KMS-11 (cell line): ENCODE measurements at regions not wholly inside any gene's neighbourhood (a gene's known extent, or its start where the extent isn't known, plus 50 kb on each side); places are given as distances from the start of the nearest gene placed in this dataset.

Source experiments
- H2AFZ ChIP-seq: fragments of 200-600 bp; sonication (generic); 2 replicates; pipeline ENCODE4 v1.6.1; 2016; ENCODE audit warnings: antibody characterized with exemption, mixed run types, low read depth
- H3K27ac ChIP-seq: fragments of 200-600 bp; sonication (generic); 2 replicates; pipeline ENCODE4 v1.6.1; 2016; ENCODE audit warnings: mild to moderate bottlenecking, mixed run types
- H3K27me3 ChIP-seq: fragments of 200-600 bp; sonication (generic); 2 replicates; pipeline ENCODE4 v1.6.1; 2017; ENCODE audit warnings: mild to moderate bottlenecking, low read depth, mixed run types, moderate library complexity; ENCODE audit not compliant: insufficient read depth
- H3K36me3 ChIP-seq: fragments of 200-600 bp; sonication (generic); 2 replicates; pipeline ENCODE4 v1.6.1; 2017; ENCODE audit warnings: mild to moderate bottlenecking, mixed run types; ENCODE audit not compliant: insufficient read depth
- H3K4me1 ChIP-seq: fragments of 200-600 bp; sonication (generic); 2 replicates; pipeline ENCODE4 v1.6.1; 2016; ENCODE audit warnings: mild to moderate bottlenecking, low read depth, mixed run types; ENCODE audit not compliant: poor library complexity, severe bottlenecking
- H3K4me2 ChIP-seq: fragments of 200-600 bp; sonication (generic); 2 replicates; pipeline ENCODE4 v1.7.0; 2016; ENCODE audit warnings: mild to moderate bottlenecking, mixed run types
- H3K4me3 ChIP-seq: fragments of 200-600 bp; sonication (generic); IDR thresholded peaks from 2 replicates; pipeline ENCODE4 v1.6.1; 2017; ENCODE audit warnings: low read depth, low read length, mixed read lengths; ENCODE audit not compliant: insufficient read depth
- H3K79me2 ChIP-seq: fragments of 200-600 bp; sonication (generic); 2 replicates; pipeline ENCODE4 v1.6.1; 2016; ENCODE audit warnings: low read depth, mixed run types; ENCODE audit not compliant: insufficient read depth
- H3K9ac ChIP-seq: fragments of 200-600 bp; sonication (generic); 2 replicates; pipeline ENCODE4 v1.6.1; 2016; ENCODE audit warnings: mild to moderate bottlenecking, mixed run types
- H4K20me1 ChIP-seq: fragments of 200-600 bp; sonication (generic); 2 replicates; pipeline ENCODE4 v1.6.1; 2016; ENCODE audit warnings: mild to moderate bottlenecking, mixed run types; ENCODE audit not compliant: insufficient read depth
- CTCF ChIP-seq: fragments of 200-600 bp; sonication (generic); conservative IDR thresholded peaks from 2 replicates; pipeline ENCODE4 v1.6.1; 2017; ENCODE audit warnings: low read depth, mild to moderate bottlenecking, antibody characterized with exemption, low read length, moderate library complexity, mixed read lengths

- Histone ChIP-seq H3K9ac (no peak overlapping the region), H3K79me2 (no peaks in the 10 kb centered on the region), H4K20me1 (no peaks in the 10 kb centered on the region), H3K4me1 (no peaks in the 10 kb centered on the region), H3K27ac (no peak overlapping the region), H3K4me2 (no peak overlapping the region), H3K36me3 (no peaks in the 10 kb centered on the region), H2AFZ (no peak overlapping the region), H3K27me3 (no peaks in the 10 kb centered on the region), H3K4me3 (no peak overlapping the region)
- TF ChIP-seq CTCF, result no peak
These were observed 95.4 kb downstream of the LSM3 start for GRCh38 chr3:14273901-14274611.

- H3K79me2 ChIP-seq, result no peaks in the 10 kb centered on the region
- no peaks in the 10 kb centered on the region for H3K4me1 ChIP-seq
- no peaks in the 10 kb centered on the region for H3K27me3 ChIP-seq
- H2AFZ ChIP-seq, result no peak overlapping the region
- H3K9ac ChIP-seq, result no peak overlapping the region
- no peak overlapping the region for H3K27ac ChIP-seq
- H4K20me1 ChIP-seq, result no peaks in the 10 kb centered on the region
- no peaks in the 10 kb centered on the region for H3K36me3 ChIP-seq
- no peak overlapping the region for H3K4me2 ChIP-seq
- no peak overlapping the region for H3K4me3 ChIP-seq
- TF ChIP-seq CTCF, result no peak
These were observed 96.0 kb downstream of the LSM3 start for GRCh38 chr3:14274612-14274936.

GRCh38 chr3:14274999-14275961 lies 96.7 kb downstream of the LSM3 start:
- H2AFZ ChIP-seq, result no peak overlapping the region
- H3K9ac ChIP-seq, result no peak overlapping the region
- H4K20me1 ChIP-seq, result no peaks in the 10 kb centered on the region

More at GRCh38 chr3:14274999-14275961, 96.7 kb downstream of the LSM3 start:
- no peak overlapping the region for H3K4me3 ChIP-seq
- H3K27ac ChIP-seq, result no peak overlapping the region
- H3K79me2 ChIP-seq, result no peaks in the 10 kb centered on the region
- H3K4me1 ChIP-seq, result no peaks in the 10 kb centered on the region
- no peaks in the 10 kb centered on the region for H3K36me3 ChIP-seq
- 0 out of 2 replicates have a peak, but pooled peaks have one; percentile 17 for TF ChIP-seq CTCF
- H3K4me2 ChIP-seq, result no peak overlapping the region
- no peaks in the 10 kb centered on the region for H3K27me3 ChIP-seq
